Vagina (tissue), 2 donors: ENCODE measurements at regions not wholly inside any gene's neighbourhood (a gene's known extent, or its start where the extent isn't known, plus 50 kb on each side); places are given as distances from the start of the nearest gene placed in this dataset.

ENCODE experiments used
- POLR2A ChIP-seq, 2 donors: fragments of 450-650 bp; IDR thresholded peaks; one replicate each; pipeline ENCODE4 v1.6.1; 2017; ENCODE audit warnings: antibody characterized with exemption in 2 of 2, mild to moderate bottlenecking in 2 of 2, moderate library complexity in 2 of 2
- POLR2AphosphoS5 ChIP-seq, 2 donors: sonication (generic); formaldehyde crosslinking; IDR thresholded peaks; one replicate each; pipeline ENCODE4 v1.9.0; 2017; ENCODE audit warnings: antibody characterized with exemption in 2 of 2, mild to moderate bottlenecking in 2 of 2, low read depth in 1 of 2; ENCODE audit not compliant: insufficient read depth in 1 of 2
- TF ChIP-seq, protein P1 (sequence below), 3 experiments: fragments of 450-650 bp in 2 of 3; fragments of 200-600 bp in 1 of 3; sonication (generic) in 1 of 3; IDR thresholded peaks; one replicate each; pipeline ENCODE4 v1.5.1; 2017 to 2019; ENCODE audit warnings: antibody characterized with exemption in 3 of 3, mild to moderate bottlenecking in 2 of 3, moderate library complexity in 2 of 3

DNA sequence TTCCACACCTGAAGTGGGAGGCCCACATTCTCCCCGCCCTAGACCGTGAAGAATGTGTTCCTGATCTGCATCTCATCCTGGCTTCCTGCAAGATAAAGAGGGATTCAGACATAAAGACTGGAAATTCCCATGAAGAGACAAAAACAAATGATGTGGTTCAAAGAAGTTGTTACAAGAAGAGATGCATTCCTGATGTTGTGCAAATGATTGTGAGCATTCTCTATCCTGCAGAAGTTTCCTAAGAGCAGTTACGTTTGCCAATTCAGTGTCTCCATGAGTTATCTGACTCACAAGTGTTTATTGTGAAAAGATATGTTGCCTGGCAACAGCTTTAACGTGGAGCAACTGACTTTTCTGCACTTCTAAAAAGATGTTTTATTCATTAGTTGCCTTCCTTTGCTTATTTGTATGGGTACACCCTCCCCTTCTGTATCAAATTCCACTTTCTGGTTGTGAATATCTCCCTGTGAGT lies 107.8 kb downstream of the ZIC4 start:
- TF ChIP-seq, protein P1, sequence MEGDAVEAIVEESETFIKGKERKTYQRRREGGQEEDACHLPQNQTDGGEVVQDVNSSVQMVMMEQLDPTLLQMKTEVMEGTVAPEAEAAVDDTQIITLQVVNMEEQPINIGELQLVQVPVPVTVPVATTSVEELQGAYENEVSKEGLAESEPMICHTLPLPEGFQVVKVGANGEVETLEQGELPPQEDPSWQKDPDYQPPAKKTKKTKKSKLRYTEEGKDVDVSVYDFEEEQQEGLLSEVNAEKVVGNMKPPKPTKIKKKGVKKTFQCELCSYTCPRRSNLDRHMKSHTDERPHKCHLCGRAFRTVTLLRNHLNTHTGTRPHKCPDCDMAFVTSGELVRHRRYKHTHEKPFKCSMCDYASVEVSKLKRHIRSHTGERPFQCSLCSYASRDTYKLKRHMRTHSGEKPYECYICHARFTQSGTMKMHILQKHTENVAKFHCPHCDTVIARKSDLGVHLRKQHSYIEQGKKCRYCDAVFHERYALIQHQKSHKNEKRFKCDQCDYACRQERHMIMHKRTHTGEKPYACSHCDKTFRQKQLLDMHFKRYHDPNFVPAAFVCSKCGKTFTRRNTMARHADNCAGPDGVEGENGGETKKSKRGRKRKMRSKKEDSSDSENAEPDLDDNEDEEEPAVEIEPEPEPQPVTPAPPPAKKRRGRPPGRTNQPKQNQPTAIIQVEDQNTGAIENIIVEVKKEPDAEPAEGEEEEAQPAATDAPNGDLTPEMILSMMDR (IDR thresholded peaks at IDR 0.05): no peak
- TF ChIP-seq POLR2A (IDR thresholded peaks at IDR 0.05) (no peak), POLR2AphosphoS5 (IDR thresholded peaks at IDR 0.05; ENCODE audit: insufficient read depth in 1 of 2, low read depth in 1 of 2) (no peak)
